ENCODE measurements at regions not wholly inside any gene's neighbourhood (a gene's known extent, or its start where the extent isn't known, plus 50 kb on each side); places are given as distances from the start of the nearest gene placed in this dataset.

DNA sequence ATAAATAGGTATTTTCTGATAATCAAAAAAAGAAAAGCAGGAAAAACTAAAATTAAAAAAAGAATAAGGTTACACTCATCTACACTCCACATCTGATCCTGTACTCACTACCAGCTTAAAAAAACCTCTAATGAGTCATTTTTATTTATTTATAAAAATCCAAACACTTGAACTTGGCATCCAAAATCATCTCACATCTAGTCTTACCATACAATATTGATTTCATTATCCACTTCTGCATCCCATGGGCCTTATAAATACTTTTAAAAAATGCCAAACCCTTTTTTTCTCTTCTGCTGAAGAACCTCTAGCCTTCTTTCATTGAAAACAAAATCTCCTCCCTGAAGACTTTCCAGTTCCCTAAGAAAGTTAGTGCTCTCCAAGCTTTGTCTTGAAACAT, 109.7 kb downstream of the TMTC3 start:
- DNase-seq = no peak
- in situ Hi-C loops (cut with MboI; ENCODE audit: low pct_unique_long_range_greater_than_20kb, low sequenced_read_pairs) = no loop called here

DNA sequence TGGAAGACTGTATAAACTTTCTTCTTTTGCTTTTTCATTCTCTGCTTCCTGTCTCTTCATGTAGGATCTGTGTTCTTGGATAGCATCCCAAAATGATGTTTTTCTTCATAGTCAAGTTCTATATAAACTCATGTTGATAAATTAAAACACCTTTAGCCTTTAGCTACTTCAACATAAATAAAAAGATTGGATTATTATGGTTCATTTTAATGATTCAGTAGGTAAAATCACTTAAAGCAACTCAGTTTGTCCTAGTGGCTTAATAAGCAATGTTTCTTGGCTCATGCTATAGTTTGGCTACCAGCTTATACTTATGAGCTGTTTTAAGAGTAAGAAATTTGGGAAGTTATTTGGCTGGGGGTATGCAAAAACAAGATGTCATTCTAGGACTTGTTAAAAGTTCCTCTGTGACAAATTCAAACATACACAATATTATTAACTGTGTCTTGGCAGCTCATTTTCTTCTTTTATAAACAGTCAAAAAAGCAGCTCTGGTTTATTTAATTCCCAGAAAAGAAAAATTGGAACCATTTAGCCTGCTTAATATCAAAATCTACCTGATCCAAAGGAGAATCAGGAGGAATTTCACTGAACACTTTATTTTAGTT, 111.4 kb downstream of the TMTC3 start:
- no peak for DNase-seq
- in situ Hi-C loops (cut with MboI; ENCODE audit: low pct_unique_long_range_greater_than_20kb, low sequenced_read_pairs) = no loop called here

DNA sequence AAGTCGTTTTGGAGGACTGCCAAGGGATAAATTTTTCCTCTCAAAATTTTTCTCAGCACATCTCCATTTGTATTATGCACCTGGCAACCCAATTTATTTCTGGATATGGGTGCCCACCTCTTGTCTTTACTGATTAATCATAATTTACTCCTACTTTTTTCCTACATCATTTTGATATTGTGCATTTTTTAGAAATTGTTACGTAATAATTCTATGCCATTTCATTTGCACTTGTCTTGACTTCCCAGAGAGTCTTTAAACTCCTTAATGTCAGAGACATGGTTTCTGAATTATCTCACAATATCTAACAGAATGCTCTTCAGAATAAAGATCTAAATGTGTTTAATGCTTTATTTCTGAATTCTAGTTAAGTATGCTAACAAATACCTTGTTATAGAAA, 113.1 kb downstream of the TMTC3 start:
- no peak for DNase-seq
- in situ Hi-C loops (cut with MboI; ENCODE audit: low pct_unique_long_range_greater_than_20kb, low sequenced_read_pairs) = no loop called here

DNA sequence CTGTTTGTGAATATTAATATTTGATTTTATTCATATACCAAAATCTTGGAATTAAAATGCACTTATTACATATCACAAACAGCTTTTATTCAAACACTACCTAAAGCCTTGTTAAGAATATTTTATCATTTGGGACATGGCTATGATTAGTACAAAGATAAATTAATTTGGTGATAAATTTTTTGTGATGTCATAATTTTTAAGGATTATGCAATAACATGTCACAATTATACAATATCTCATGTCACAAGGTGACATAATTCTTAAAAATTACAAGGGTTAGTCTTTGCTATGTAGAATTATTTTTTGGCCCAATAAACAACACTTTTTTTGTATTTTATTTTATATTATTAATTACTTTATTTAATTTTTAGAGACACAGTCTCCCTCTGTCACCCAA, 113.7 kb downstream of the TMTC3 start:
- in situ Hi-C loops (cut with MboI; ENCODE audit: low pct_unique_long_range_greater_than_20kb, low sequenced_read_pairs) = no loop called here
- DNase-seq = no peak

DNA sequence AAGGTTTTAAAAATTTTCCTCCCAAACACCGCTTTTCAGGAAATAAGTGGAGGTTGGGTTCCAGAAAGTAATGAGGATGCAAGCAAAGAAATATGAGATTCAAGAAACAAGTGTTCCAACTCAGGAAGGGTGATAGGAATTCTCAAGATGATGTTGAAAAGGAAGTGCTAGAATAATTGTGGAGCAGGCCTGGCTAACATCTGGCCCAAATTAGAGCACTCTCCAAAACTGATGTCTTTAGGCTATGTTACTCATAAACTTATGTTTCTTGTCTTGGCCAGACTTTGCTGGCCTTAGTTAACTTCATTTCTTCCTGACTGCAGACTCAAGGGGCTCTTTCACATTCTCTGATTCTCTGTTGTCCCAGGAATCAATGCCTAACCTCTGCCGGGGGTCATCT, 116.3 kb downstream of the TMTC3 start:
- in situ Hi-C loops (cut with MboI; ENCODE audit: low pct_unique_long_range_greater_than_20kb, low sequenced_read_pairs) = no loop called here
- DNase-seq = no peak

DNA sequence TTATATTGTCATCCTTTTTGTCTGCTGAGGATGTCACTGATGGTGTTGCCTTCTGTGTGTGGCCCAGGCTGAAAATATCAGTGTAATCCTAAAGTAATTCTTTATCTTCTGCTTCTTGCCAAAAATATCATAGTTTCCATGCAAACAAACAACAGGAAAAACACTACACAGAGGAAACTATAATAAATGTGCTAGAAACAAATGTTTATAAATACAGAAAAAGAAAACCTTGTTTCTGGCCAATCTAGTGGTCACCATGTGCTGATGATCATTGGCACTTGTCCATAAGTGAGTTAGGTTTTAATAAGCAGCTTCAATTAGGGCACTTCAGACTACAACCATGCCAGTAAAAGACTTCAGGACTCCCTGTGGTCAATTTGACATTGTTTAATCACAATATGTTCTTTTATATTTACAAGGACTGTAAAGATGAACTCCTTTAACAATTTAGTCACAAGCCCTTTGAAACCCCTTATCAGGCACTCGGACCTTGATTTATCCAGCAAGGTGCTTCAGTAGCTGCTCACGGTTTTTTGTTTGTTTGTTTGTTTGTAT, 124.8 kb downstream of the TMTC3 start:
- in situ Hi-C loops (cut with MboI; ENCODE audit: low pct_unique_long_range_greater_than_20kb, low sequenced_read_pairs) = no loop called here
- DNase-seq = no peak

DNA sequence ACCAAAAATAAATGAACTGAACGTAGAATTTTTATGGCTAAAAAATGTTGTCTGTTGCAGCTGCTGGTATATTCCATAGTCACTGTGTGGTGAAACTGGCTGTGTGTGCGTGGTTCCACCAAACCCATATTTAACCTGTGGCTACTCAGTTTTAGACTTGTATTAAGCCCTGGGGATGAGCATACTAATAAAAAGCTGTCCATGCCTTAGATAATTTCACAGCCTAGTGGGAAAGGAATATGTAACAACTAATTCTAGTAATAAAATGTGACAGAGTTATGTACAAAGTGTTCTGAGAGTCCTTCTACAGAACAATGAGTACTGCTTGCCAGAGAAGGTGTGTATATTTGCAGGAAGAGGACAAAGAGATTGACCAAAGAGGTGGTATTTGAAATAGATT, 125.5 kb downstream of the TMTC3 start:
- in situ Hi-C loops (cut with MboI; ENCODE audit: low pct_unique_long_range_greater_than_20kb, low sequenced_read_pairs) = no loop called here
- DNase-seq = no peak

DNA sequence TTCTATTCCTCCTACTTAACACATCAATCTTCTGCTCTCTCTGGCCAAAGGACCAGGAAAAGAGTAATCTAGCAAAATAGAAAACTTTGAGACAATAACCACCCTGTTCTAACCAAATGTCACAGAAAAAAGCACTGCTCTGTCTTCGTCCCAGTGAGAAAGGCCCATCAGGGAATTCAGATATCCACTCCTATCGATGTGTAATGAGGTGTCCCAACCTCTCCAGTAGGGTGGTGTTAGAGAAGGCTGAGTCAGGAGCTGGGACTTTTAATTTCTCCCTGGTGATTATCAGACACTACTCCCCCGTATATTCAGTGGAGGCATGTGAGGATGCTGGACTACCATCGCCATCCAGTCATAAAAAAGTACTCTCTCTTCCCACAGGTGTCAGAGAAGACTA, 130.3 kb downstream of the TMTC3 start:
- DNase-seq = no peak
- in situ Hi-C loops (cut with MboI; ENCODE audit: low pct_unique_long_range_greater_than_20kb, low sequenced_read_pairs) = no loop called here

DNA sequence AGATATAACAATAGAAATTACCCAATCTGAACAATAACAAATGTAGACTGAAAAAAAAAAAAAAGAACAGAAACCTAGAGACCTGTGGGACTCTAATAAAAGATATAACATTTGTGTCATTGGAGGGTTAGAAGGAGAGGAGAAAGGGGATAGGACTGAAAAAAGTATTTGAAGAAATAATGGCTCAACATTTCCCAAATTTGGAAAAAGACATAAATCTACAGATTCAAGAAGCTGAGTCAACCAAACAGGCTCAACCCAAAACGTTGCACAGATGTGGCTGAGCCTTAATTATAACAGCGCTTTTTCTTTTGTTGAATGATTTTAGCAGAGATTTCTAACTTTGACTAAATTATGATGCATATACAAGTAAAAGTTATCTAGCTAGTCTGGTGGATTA, 131.3 kb downstream of the TMTC3 start:
- DNase-seq = no peak
- in situ Hi-C loops (cut with MboI; ENCODE audit: low pct_unique_long_range_greater_than_20kb, low sequenced_read_pairs) = no loop called here

DNA sequence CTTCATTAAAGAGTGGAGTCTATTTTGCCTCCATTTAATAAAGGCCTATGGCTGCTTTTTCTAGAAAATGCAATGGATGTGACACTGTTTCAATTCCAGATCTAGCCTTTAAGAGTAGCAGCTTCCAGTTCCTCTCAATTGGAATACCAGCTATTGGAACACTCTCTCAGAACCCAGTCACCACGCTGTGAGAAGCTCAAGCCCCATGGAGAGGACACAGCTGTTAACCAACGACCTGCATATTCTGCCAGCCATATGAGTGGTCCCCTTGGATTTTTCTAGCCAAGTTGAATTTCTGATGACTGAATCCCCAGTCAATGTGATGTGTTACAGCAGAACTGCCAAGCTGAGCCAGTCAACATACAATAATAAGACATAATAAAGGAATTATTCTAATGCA, 131.8 kb downstream of the TMTC3 start:
- DNase-seq = no peak
- in situ Hi-C loops (cut with MboI; ENCODE audit: low pct_unique_long_range_greater_than_20kb, low sequenced_read_pairs) = no loop called here

DNA sequence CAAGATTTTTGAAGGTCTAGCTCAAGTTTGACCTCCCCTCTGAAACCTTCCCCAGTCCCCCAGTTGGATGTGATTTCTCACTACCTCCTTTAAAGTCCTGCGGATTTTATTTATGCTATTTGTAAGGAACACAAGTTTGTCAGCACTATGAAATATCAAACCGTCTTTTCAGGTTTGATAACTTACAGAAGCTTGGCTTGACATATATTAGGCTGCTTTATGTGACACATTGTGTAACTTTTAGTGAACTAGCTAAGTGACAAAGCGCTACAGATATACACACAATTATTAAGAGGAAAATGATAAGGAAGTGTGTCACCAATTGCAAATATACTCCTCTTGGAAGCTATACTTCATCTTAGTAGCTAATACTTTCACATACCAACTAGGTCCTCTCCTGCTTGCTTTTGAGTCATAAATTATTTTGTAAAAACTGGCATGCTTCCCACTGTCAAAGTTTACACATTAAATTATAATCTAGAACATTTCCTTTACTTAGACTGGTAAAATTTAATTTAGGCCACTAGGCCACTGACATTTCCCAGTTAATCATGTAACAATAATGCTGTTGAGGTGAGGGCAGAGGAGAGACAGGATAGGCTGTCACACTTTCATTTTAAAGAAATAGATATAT, 149.5 kb downstream of the TMTC3 start:
- no peak for DNase-seq
- in situ Hi-C loops (cut with MboI; ENCODE audit: low pct_unique_long_range_greater_than_20kb, low sequenced_read_pairs) = no loop called here

DNA sequence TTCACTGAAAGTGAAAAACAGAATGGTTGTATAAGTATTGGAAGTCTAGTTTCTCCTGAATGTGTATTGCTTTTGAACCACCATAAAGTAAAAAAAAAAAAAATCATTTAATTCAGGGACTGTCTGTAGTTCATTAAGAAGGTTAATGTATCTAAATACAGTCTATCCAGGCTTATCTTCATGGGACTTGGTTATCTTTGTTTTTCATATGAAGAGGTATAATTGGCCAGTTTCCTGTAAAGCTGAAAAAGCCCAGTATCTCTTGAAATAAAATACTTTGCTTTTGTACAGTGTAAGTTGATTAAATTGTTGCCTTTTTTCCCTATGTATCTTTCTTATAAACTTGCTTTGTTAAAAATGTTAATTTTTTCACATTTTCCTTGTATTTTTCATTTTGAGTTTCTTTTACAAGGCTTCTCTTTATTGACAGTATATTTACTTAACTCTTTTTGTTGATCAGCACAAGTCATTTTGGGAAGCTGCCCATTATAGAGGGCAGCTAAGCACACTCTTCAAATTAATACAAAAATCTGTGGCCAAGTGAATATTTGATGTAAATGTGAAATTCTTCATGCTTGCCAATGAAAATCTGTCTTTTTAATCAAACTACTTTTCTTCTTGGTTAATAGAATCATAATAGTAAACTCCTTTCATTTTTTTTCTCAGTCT, 156.0 kb downstream of the TMTC3 start:
- DNase-seq = no peak
- in situ Hi-C loops (cut with MboI; ENCODE audit: low pct_unique_long_range_greater_than_20kb, low sequenced_read_pairs) = no loop called here

DNA sequence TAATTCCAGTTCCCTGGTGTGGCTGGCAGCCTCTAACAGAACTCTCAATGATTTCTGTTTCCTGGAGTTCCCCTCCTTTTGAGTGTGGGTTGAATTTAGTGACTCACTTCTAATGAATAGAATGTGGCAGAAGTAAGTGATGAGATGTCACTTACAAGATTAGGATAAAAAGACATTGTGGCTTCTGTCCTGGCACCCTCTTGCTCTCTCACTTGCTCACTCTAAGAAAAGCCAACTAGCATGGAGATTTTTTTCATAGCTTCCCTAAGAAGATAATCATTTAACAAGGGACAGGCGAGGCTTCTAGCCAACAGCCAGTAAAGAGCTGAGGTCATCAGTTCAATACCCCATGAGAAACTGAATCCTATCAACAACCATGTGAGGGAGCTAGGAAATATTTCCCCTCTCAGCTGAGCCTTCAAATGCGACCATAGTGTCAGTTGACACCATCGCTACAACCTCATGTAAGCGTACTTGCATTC, 156.7 kb downstream of the TMTC3 start:
- DNase-seq = no peak
- in situ Hi-C loops (cut with MboI; ENCODE audit: low pct_unique_long_range_greater_than_20kb, low sequenced_read_pairs) = no loop called here

DNA sequence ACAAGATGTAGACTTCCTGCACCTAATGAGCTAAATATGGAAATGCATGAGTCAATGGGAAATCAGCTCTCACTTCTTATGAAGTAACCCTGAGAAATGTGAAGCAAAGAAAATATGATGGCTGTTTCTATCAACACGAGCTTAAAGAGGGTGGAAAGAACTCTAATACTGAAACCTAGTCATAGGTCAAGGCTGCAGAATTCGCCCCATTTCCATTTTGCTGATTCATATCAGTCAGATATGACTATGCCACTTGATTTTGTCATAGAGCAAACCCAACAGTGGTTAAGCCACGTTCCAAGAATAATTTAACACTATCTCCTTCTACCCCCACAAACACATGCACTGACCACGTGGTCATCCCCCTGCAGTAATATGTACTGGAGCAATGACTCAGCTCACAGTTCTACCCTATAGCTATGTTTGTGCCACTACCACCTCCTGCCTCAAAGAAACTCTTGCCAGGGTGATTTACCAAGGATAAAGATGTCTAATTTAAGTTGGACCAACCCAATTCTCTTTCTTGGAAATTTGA, 157.5 kb downstream of the TMTC3 start:
- in situ Hi-C loops (cut with MboI; ENCODE audit: low pct_unique_long_range_greater_than_20kb, low sequenced_read_pairs) = no loop called here
- DNase-seq = peak; percentile 18

DNA sequence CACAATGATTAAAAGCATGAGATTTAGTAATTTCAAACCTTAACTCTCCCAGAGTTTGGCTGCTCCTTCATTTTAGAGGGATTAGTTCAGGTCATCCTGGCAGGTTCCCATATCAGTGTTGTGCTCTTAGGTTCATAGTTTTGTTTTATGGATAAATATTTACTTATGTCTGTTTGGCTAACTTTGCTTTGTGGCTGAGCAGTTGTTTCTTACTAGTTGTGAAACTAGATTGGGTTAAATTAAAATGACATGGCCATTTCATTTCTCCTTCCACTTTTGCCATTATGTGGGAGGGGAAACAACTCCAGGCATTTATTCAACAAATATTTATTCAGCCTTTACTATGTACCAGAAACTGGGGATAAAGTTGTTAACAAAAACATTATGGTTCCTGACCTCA, 158.8 kb downstream of the TMTC3 start:
- no peak for DNase-seq
- in situ Hi-C loops (cut with MboI; ENCODE audit: low pct_unique_long_range_greater_than_20kb, low sequenced_read_pairs) = no loop called here

DNA sequence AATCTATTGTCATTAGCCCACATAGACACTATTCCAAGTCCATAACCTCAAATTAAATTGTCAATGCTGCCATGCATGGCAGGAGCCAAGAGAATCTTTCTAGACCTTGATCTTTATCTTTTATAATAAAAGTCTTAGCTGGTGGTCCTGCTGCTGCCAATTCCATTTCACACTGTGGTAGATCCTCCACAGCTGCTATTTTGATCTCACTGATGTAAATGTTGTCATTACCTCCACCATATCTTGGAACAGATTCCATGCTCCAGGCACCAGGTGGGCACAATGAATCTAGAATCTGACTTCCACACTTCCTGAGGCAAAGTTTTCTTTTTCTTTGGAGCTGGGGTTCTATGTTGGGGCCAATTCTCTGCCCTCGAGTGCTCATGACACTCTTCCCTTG, 161.2 kb downstream of the TMTC3 start:
- in situ Hi-C loops (cut with MboI; ENCODE audit: low pct_unique_long_range_greater_than_20kb, low sequenced_read_pairs) = no loop called here
- DNase-seq = no peak

DNA sequence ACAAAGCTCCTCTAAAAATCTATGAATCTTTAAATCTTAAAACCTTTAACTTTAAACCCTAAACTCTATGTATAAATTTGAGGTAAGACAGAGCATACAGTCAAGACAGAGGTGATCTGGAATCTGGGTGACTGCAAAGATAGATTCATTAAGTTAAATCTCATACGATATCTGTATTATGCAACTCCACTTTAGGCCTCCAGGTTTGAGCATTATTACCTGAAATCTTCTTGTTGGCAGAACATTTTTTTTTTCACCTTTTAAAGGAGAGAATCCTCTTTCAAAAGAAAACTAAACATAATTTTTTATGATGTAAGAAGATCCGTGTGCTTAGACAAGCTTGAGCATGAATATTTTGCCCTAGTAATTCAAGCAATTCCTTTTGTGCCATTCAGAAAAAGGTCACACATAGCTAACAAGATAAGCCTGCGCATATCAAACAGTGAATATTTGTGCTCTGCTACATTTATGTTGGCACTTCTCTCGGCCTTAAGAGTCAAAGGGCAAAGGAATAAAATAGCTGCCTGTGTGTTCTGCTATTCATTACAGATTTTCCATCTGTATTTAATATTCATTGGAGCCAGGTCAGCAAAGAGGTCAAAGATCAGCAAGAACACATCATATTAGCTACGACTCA, 163.3 kb downstream of the TMTC3 start:
- in situ Hi-C loops (cut with MboI; ENCODE audit: low pct_unique_long_range_greater_than_20kb, low sequenced_read_pairs) = no loop called here
- DNase-seq = no peak

DNA sequence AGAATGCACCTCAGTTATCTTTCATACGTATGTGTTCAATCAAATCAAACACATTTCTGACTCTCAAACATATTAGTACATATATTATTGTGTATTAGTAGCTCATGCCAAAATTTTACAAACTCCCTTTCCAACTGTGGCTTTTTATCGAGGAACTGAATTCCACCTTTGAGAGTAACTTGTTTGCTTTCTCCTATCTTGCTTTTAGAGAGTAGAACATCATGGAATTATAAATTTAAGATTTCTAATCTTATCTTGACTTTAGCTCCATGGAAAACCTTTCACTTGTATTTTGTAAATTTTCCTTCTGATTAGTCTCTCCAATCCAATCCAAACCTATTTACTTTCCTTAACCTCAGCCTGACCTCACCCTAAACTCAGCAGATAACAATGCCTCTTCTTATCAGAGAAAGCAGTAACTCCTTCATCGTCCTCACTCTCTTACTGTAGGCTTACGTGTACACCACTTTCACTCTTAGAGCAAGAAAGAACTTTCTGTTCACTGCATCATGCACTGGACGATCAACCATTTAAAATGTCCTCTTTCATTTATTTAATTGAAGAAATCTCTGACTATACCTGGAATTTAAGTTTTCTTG, 164.5 kb downstream of the TMTC3 start:
- DNase-seq = no peak

DNA sequence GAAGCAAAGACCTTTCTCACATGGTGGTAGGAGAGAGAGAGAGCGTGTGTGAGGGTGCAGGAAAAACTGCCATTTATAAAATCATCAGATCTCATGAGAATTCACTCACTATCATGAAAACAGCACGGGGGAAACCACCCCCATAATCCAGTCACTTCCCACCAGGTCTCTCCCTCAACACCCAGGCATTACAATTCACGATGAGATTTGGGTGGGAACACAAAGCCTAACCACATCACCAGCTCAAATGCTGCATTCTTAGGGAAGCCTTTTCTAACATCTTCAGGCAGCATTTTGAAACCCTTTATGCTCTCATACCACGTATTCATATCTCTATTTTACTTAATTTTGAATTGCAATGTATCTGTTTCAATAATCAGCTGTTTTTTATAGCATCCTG, 165.9 kb downstream of the TMTC3 start:
- no peak for DNase-seq
- in situ Hi-C loops (cut with MboI; ENCODE audit: low pct_unique_long_range_greater_than_20kb, low sequenced_read_pairs) = no loop called here

More for the DNA sequence above, 164.5 kb downstream of the TMTC3 start:
- in situ Hi-C loops (cut with MboI; ENCODE audit: low pct_unique_long_range_greater_than_20kb, low sequenced_read_pairs) = no loop called here
